ENCODE measurements at regions not wholly inside any gene's neighbourhood (a gene's known extent, or its start where the extent isn't known, plus 50 kb on each side); places are given as distances from the start of the nearest gene placed in this dataset.

DNA sequence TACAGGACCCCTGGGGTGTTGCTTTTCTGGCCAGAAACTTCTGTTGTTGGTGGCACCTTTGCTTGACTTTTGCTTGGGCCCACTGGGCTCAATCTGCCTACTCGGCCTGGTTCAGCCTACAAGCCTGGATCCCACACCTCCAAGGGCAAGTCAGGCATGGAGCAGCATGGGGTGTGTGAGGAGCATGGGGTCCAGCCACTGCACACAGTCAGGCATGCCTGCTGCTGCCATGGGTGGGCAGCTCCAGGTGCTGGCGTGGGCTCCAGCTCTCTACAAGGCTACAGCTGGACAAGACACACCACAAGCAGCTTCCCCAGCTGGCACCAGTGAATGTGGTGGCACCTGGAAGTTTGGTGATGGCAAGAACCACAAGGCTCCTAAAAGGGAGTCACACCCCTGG, 1683.1 kb upstream of the ADGRL3 start:
- DNase-seq: no peak
- Histone ChIP-seq H3K27ac (replicated peaks) (no peak overlapping the region), H3K4me3 (no peak overlapping the region), H3K9me3 (replicated peaks) (no peaks in the 10 kb centered on the region), H3K27me3 (ENCODE audit: low read depth) (no peaks in the 10 kb centered on the region), H3K4me1 (no peaks in the 10 kb centered on the region), H3K36me3 (no peaks in the 10 kb centered on the region)
- TF ChIP-seq, protein P1, sequence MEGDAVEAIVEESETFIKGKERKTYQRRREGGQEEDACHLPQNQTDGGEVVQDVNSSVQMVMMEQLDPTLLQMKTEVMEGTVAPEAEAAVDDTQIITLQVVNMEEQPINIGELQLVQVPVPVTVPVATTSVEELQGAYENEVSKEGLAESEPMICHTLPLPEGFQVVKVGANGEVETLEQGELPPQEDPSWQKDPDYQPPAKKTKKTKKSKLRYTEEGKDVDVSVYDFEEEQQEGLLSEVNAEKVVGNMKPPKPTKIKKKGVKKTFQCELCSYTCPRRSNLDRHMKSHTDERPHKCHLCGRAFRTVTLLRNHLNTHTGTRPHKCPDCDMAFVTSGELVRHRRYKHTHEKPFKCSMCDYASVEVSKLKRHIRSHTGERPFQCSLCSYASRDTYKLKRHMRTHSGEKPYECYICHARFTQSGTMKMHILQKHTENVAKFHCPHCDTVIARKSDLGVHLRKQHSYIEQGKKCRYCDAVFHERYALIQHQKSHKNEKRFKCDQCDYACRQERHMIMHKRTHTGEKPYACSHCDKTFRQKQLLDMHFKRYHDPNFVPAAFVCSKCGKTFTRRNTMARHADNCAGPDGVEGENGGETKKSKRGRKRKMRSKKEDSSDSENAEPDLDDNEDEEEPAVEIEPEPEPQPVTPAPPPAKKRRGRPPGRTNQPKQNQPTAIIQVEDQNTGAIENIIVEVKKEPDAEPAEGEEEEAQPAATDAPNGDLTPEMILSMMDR (IDR thresholded peaks at IDR 0.05; ENCODE audit: borderline replicate concordance): no peak
- intact Hi-C loops (cut with micrococcal nuclease): no loop called here

DNA sequence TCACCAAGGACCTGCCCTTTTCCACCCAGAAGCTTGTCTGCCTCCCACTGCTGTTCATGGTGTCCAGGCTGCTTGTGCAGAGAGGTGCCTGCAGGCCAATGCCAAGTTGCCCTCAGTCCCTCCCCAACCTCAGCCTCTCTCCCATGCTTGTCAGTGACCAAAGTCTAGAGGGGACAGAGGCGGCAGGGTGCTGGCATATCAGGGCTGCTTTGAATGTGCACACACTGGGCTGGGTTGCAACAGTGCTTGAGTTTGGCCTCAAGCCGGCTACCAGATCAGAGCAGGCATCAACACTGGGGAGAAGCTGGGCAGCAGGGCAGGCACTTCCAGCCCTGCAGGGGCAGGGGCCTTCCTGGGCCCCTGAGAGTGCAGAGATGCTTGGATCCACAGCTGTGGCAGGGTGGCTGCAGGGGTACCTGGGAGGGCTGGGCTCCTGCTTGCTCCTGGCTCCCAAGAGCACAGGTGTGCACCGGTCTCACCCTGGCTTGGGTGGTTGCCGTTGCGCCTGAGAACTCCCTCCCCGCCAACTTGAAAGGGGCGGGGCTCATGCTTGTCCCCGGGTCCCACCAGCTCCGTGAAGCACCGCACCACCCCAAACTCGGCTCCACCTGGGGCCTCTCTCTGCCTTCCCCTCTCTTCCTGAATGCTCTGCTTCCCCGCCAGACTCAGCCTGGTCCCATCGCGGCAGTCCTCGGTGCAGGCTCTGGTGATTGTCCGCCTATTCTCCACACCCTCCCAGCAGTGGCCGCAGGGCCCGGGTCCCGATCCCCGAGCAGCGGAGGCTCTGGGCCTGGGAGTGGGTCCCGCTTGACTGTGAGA, 1681.9 kb upstream of the ADGRL3 start:
- intact Hi-C loops (cut with micrococcal nuclease): no loop called here
- Histone ChIP-seq H3K4me3 (no peak overlapping the region), H3K9me3 (replicated peaks) (no peaks in the 10 kb centered on the region), H3K27me3 (ENCODE audit: low read depth) (no peaks in the 10 kb centered on the region), H3K36me3 (no peaks in the 10 kb centered on the region), H3K4me1 (no peaks in the 10 kb centered on the region), H3K27ac (replicated peaks) (no peak overlapping the region)
- TF ChIP-seq, protein P1 (IDR thresholded peaks at IDR 0.05; ENCODE audit: borderline replicate concordance): no peak
- no peak for DNase-seq

DNA sequence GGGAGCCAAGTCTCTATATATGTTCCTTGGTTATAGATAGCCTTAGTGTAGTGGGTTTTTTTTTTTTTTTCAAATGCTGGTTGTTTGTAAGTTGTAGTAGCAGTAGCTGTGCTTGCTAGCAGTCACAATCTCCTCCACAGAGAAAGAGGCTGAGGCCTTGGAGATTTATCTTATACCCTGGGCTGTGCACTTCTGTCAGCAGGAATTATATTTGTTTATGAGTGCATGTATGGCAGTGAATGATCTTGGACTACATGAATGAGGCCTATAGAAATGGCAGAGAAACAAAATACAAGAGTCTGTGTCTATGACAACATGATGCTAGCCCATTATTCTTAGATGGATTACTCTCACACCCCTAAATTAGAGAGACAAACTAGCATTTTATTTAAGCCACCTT, 1674.2 kb upstream of the ADGRL3 start:
- Histone ChIP-seq H3K36me3 (no peaks in the 10 kb centered on the region), H3K4me3 (no peak overlapping the region), H3K9me3 (replicated peaks) (no peaks in the 10 kb centered on the region), H3K4me1 (no peaks in the 10 kb centered on the region), H3K27me3 (ENCODE audit: low read depth) (no peaks in the 10 kb centered on the region), H3K27ac (replicated peaks) (no peak overlapping the region)
- intact Hi-C loops (cut with micrococcal nuclease): no loop called here
- TF ChIP-seq, protein P1 (IDR thresholded peaks at IDR 0.05; ENCODE audit: borderline replicate concordance): no peak
- no peak for DNase-seq

DNA sequence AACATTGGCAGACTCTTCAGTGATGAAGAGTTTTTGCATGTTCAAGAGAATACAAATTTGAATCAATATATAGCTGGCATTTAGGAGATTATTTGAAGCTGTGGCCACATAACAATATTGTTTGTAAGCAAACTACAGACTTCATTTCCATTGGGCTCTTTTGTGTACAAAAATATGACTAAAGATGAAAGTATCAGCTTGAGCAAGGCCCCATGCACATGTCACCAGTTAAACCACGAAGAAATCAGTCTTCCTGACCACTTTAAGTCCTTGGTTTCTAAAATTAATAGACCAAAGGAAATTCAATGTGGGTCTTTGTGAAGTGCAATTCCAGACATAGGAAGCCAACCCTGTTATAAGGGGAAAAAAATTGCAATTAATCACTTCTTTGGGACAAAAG, 1664.6 kb upstream of the ADGRL3 start:
- no peaks in the 10 kb centered on the region for H3K27me3 ChIP-seq (ENCODE audit: low read depth)
- no peaks in the 10 kb centered on the region for H3K4me1 ChIP-seq
- intact Hi-C loops (cut with micrococcal nuclease): no loop called here
- TF ChIP-seq, protein P1 (IDR thresholded peaks at IDR 0.05; ENCODE audit: borderline replicate concordance): no peak
- H3K36me3 ChIP-seq: no peaks in the 10 kb centered on the region
- DNase-seq: no peak
- no peaks in the 10 kb centered on the region for H3K9me3 ChIP-seq (replicated peaks)
- H3K4me3 ChIP-seq: no peak overlapping the region
- no peak overlapping the region for H3K27ac ChIP-seq (replicated peaks)

DNA sequence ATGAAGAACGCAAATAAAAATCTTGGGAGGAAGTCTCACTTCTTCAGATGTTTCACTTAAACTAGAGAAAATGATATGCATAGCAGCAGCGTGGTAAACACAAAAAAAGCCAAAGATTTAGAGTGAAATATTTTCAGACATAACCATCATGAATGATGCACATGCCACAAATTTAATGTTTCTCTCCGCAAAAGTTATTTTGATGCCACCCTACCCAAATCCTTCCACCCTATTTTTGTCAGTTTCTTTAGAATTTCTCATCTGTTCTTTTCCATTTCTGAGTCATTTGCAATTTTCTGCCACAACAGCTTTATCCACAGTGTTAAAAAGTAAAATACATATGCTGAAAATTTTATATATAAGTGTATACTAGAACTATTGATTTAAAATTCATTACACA, 1663.7 kb upstream of the ADGRL3 start:
- Histone ChIP-seq H3K9me3 (replicated peaks) (no peaks in the 10 kb centered on the region), H3K4me3 (no peak overlapping the region), H3K27me3 (ENCODE audit: low read depth) (no peaks in the 10 kb centered on the region), H3K27ac (replicated peaks) (no peak overlapping the region), H3K4me1 (no peaks in the 10 kb centered on the region), H3K36me3 (no peaks in the 10 kb centered on the region)
- no peak for DNase-seq
- TF ChIP-seq, protein P1 (IDR thresholded peaks at IDR 0.05; ENCODE audit: borderline replicate concordance): no peak
- intact Hi-C loops (cut with micrococcal nuclease): no loop called here

Data from left ventricle myocardium inferior (tissue), 1 donor.